Stomach (tissue), 4 donors: ENCODE measurements at regions not wholly inside any gene's neighbourhood (a gene's known extent, or its start where the extent isn't known, plus 50 kb on each side); places are given as distances from the start of the nearest gene placed in this dataset.

Source experiments
- EP300 ChIP-seq: sonication (generic); formaldehyde crosslinking; IDR thresholded peaks from one replicate; pipeline ENCODE4 v1.6.1; 2017; ENCODE audit warnings: antibody characterized with exemption
- POLR2A ChIP-seq, 4 donors: fragments of 450-650 bp; IDR thresholded peaks; one replicate each; pipeline ENCODE4 v1.6.1; 2016; ENCODE audit warnings: antibody characterized with exemption in 4 of 4, control low read depth in 2 of 4, mild to moderate bottlenecking in 1 of 4, moderate library complexity in 1 of 4
- TF ChIP-seq, protein P1 (sequence below), 7 experiments: fragments of 450-650 bp in 4 of 7; fragments of 200-600 bp in 3 of 7; sonication (generic) in 3 of 7; IDR thresholded peaks; one replicate each; pipeline ENCODE4 v1.5.1; 2016 to 2019; ENCODE audit warnings: antibody characterized with exemption in 7 of 7, control low read depth in 2 of 7, mild to moderate bottlenecking in 1 of 7

DNA sequence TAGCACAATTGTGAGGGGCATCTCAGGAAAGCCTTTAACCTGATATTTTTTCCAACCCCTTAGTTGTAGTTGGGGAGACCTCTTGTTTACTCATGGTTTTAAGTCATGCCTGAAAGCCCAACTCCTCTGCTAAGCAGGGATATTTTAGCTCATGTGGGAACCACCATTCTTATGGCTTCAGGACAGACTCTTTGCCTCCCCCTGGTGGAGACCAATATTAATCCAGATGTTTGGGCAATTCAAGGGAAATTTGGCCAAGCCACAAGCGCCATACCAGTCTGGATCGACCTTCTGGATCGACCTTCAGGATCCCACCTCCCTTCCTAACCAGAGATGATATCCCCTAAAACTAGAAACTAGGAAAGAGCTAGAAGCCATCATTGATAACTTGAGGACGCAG lies 211.2 kb downstream of the C6orf118 start:
- TF ChIP-seq, protein P1, sequence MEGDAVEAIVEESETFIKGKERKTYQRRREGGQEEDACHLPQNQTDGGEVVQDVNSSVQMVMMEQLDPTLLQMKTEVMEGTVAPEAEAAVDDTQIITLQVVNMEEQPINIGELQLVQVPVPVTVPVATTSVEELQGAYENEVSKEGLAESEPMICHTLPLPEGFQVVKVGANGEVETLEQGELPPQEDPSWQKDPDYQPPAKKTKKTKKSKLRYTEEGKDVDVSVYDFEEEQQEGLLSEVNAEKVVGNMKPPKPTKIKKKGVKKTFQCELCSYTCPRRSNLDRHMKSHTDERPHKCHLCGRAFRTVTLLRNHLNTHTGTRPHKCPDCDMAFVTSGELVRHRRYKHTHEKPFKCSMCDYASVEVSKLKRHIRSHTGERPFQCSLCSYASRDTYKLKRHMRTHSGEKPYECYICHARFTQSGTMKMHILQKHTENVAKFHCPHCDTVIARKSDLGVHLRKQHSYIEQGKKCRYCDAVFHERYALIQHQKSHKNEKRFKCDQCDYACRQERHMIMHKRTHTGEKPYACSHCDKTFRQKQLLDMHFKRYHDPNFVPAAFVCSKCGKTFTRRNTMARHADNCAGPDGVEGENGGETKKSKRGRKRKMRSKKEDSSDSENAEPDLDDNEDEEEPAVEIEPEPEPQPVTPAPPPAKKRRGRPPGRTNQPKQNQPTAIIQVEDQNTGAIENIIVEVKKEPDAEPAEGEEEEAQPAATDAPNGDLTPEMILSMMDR (IDR thresholded peaks at IDR 0.05), result no peak
- no peak for TF ChIP-seq POLR2A (IDR thresholded peaks at IDR 0.05)
- no peak for TF ChIP-seq EP300
